ENCODE measurements at regions not wholly inside any gene's neighbourhood (a gene's known extent, or its start where the extent isn't known, plus 50 kb on each side); places are given as distances from the start of the nearest gene placed in this dataset.

DNA sequence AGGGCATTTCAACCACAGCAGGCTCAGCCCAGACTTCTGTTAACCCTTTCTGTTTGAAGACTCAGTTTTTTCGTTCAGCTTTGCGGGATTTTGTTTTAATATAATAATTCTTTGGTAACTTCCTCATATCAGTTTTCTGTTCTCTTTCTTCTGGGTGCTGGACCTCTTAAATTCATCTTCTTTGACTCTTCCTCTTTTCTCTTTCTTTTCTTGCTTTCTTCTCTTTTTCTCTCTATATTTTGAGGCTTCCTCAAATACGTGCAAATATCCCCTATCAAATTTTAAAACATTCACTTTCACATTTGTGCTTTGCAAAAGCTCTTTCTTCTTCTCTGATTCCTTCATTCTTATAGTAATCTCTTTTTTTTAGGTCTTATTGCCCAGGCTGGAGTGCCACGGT is 136.3 kb downstream of the HS3ST3B1 start:
- intact Hi-C loops (cut with micrococcal nuclease), result no loop called here
- DNase-seq (ENCODE audit: extremely low read depth in 1 of 4, low spot score in 3 of 4) (no peak), FAIRE-seq (no peak), ATAC-seq (no peak)
- Histone ChIP-seq H4K20me1 (replicated peaks; ENCODE audit: control insufficient read depth, insufficient read depth, low read length) (no peaks in the 10 kb centered on the region), H3K27me3 (ENCODE audit: control insufficient read depth in 2 of 2, insufficient read depth in 2 of 2, low read length in 2 of 2) (peaks cover 2 to 10% of the 10 kb centered on the region in 2 experiments; a peak in 2 of 5 replicates), H2AFZ (ENCODE audit: low read depth, low read length) (no peak overlapping the region), H3K9ac (ENCODE audit: insufficient read depth in 1 of 2, low read depth in 2 of 2, low read length in 2 of 2) (no peak overlapping the region), H3K79me2 (ENCODE audit: control insufficient read depth, insufficient read depth, low read length) (no peaks in the 10 kb centered on the region), H3K27ac (ENCODE audit: extremely low read depth, low read depth, low read length) (no peak overlapping the region), H3K4me1 (replicated peaks in 1 of 2; ENCODE audit: control insufficient read depth in 2 of 2, insufficient read depth in 2 of 2, low read length in 2 of 2) (no peaks in the 10 kb centered on the region), H3K36me3 (ENCODE audit: control insufficient read depth, insufficient read depth, low read length) (no peaks in the 10 kb centered on the region), H3K9me1 (ENCODE audit: control insufficient read depth, insufficient read depth, low read length) (no peaks in the 10 kb centered on the region), H3K4me2 (ENCODE audit: insufficient read depth, low read length) (no peak overlapping the region), H3K9me3 (replicated peaks; ENCODE audit: control insufficient read depth, insufficient read depth, low read depth, low read length) (no peaks in the 10 kb centered on the region), H3K4me3 (no peak overlapping the region)
- POLR2A ChIA-PET, result no interaction called here
- in situ Hi-C loops (cut with MboI), result no loop called here
- TF ChIP-seq POLR2AphosphoS5 (IDR thresholded peaks at IDR 0.05; ENCODE audit: control insufficient read depth, insufficient read depth, low read depth, low read length) (no peak), ZKSCAN8 (CRISPR knock-in tag; IDR thresholded peaks at IDR 0.05) (no peak), ZNF707 (CRISPR knock-in tag; conservative IDR thresholded peaks at IDR 0.05) (no peak)
- 0% methylated on average over 4 of the region's 4 CpGs for WGBS (ENCODE audit: insufficient coverage, low coverage, missing lambda C conversion rate)
- BruUV-seq (replicated peaks), result no TSS peak
- CTCF ChIA-PET (ENCODE audit: low intra/inter-chr PET ratio), result no interaction called here

DNA sequence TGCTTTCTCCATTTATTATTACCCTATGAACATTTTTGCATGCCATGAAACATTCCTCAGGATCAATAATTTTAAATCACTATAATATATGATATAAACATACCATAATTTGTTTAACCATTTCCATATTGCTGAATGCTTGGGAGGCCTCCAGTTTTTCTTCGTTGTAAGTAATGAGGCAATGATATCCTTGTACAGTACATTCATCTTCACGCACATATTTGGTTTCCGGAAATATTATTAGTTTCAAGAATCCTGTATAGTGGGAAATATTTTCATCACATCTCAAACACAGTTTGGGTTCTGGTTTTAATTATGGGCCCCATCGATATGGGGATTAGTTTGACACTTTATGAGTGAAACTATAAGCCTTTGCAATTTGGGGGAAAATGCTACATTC is 135.4 kb downstream of the HS3ST3B1 start:
- WGBS (ENCODE audit: insufficient coverage, low coverage, missing lambda C conversion rate), result 3% methylated on average over 4 of the region's 4 CpGs
- Histone ChIP-seq H3K79me2 (ENCODE audit: control insufficient read depth, insufficient read depth, low read length) (no peaks in the 10 kb centered on the region), H3K9ac (ENCODE audit: insufficient read depth in 1 of 2, low read depth in 2 of 2, low read length in 2 of 2) (no peak overlapping the region), H4K20me1 (replicated peaks; ENCODE audit: control insufficient read depth, insufficient read depth, low read length) (no peaks in the 10 kb centered on the region), H3K4me1 (replicated peaks in 1 of 2; ENCODE audit: control insufficient read depth in 2 of 2, insufficient read depth in 2 of 2, low read length in 2 of 2) (no peaks in the 10 kb centered on the region), H3K9me1 (ENCODE audit: control insufficient read depth, insufficient read depth, low read length) (no peaks in the 10 kb centered on the region), H3K9me3 (replicated peaks; ENCODE audit: control insufficient read depth, insufficient read depth, low read depth, low read length) (no peaks in the 10 kb centered on the region), H3K36me3 (ENCODE audit: control insufficient read depth, insufficient read depth, low read length) (no peaks in the 10 kb centered on the region), H3K4me3 (no peak overlapping the region), H3K27me3 (ENCODE audit: control insufficient read depth in 2 of 2, insufficient read depth in 2 of 2, low read length in 2 of 2) (peaks cover 2 to 10% of the 10 kb centered on the region in 2 experiments; a peak in 2 of 5 replicates), H3K27ac (ENCODE audit: extremely low read depth, low read depth, low read length) (no peak overlapping the region), H3K4me2 (ENCODE audit: insufficient read depth, low read length) (no peak overlapping the region), H2AFZ (ENCODE audit: low read depth, low read length) (no peak overlapping the region)
- intact Hi-C loops (cut with micrococcal nuclease), result no loop called here
- FAIRE-seq (no peak), DNase-seq (ENCODE audit: extremely low read depth in 1 of 4, low spot score in 3 of 4) (no peak), ATAC-seq (no peak)
- in situ Hi-C loops (cut with MboI), result no loop called here
- BruUV-seq (replicated peaks), result no TSS peak
- CTCF ChIA-PET (ENCODE audit: low intra/inter-chr PET ratio), result no interaction called here
- POLR2A ChIA-PET, result no interaction called here
- TF ChIP-seq HNRNPH1 (optimal IDR thresholded peaks at IDR 0.05; ENCODE audit: low read depth, low read length) (no peak), RCOR1 (IDR thresholded peaks at IDR 0.05; ENCODE audit: borderline replicate concordance in 1 of 2, low read depth in 2 of 2, low read length in 2 of 2) (no peak), MIER1 (IDR thresholded peaks at IDR 0.05; ENCODE audit: low read depth) (no peak)
- TF ChIP-seq, protein P1, sequence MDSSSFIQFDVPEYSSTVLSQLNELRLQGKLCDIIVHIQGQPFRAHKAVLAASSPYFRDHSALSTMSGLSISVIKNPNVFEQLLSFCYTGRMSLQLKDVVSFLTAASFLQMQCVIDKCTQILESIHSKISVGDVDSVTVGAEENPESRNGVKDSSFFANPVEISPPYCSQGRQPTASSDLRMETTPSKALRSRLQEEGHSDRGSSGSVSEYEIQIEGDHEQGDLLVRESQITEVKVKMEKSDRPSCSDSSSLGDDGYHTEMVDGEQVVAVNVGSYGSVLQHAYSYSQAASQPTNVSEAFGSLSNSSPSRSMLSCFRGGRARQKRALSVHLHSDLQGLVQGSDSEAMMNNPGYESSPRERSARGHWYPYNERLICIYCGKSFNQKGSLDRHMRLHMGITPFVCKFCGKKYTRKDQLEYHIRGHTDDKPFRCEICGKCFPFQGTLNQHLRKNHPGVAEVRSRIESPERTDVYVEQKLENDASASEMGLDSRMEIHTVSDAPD (CRISPR knock-in tag; IDR thresholded peaks at IDR 0.05), result no peak
